NCI-H748 treated with DMSO at 0.1 percent for 48 hours (cell line): ENCODE measurements at regions not wholly inside any gene's neighbourhood (a gene's known extent, or its start where the extent isn't known, plus 50 kb on each side); places are given as distances from the start of the nearest gene placed in this dataset.
A peak's percentile ranks its signal among the peaks of the same experiment; 100 is the strongest.
"Not testable (repeated sequence)": the region's sequence is repeated elsewhere in the genome, so short reads cannot be mapped to it uniquely, and the experiment has no call there.

Experiments
- DNase-seq: peaks from one replicate; lab custom pipeline; 2025; lab: John Stamatoyannopoulos, UW

- no peak for DNase-seq
Measured at GRCh38 chr9:761793-762560, 79.5 kb upstream of the DMRT1 start.

DNA sequence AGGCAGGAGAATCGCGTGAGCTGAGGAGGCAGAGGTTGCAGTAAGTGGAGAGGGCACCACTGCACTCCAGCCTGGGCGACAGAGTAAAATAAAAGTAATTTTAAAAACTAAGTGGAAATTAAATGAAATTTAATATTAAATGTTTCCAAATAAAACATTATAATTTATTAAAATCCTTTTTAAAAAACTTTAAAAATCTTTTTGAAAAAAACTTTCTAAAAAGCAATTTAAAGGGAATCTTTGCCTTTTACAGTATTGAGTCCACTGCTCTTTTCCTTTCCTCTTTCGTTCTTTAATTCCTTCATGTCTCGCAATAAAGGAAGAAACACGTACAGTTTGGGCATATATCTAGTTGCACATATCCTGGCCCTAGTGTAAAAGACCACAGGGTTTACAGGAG is 77.8 kb upstream of the DMRT1 start:
- DNase-seq, result no peak

GRCh38 chr9:764105-764524 is 77.4 kb upstream of the DMRT1 start:
- DNase-seq, result peak; percentile 82

DNA sequence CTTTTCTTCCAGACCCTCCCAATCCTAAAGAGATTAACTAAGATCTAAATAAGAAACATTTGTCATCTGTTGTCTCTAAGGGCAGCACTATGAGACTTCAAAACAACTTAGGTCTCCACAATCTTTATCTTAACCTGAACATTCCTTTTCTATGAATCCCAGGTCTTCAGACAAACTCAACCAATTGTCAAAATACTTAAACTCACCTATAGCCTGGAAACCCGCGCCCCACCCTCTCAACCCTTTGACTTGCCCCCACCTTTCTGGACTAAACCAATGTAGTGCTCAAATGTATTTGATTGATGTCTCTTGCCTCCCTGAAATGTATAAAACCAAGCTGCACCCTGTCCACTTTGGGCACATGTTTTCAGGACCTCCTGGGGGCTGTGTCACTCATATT is 76.5 kb upstream of the DMRT1 start:
- no peak for DNase-seq

DNA sequence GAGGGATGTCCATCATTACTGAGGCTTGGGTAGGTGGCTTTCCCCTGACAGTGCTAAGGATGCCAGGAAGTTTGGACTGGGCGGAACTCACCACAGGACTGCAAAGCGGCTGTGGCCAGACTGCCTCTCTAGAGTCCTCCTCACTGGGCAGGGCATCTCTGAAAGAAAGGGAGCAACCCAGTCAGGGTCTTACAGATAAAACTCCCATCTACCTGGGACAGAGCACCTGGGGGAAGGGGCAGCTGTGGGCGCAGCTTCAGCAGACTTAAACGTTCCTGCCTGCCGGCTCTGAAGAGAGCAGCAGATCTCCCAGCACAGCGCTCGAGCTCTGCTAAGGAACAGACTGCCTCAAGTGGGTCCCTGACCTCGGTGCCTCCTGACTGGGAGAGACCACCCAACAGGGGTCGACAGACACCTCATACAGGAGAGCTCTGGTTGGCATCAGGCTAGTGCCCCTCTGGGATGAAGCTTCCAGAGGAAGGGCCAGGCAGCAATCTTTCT is 74.4 kb upstream of the DMRT1 start:
- not testable (repeated sequence) for DNase-seq

DNA sequence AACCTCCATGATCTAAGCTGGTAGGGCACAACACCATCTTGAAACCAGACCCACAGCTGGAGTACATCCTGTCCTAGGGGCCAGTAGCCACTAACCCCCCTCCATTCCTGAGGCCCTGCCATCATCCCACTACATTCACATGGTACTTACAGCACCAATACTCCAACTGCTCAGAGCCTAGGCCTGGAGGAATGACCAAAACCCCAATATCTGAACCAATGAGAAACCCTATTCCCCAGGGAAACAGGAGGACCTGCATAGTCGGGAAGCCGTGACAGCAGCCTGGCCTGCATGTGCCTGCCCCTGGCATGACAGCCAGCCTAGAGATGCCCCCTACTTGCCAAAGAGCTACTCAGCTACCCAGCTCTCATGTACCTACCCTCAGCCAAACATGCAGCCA is 65.4 kb upstream of the DMRT1 start:
- no peak for DNase-seq

- DNase-seq, result no peak
Measured at GRCh38 chr9:777978-778377, 63.5 kb upstream of the DMRT1 start.

DNA sequence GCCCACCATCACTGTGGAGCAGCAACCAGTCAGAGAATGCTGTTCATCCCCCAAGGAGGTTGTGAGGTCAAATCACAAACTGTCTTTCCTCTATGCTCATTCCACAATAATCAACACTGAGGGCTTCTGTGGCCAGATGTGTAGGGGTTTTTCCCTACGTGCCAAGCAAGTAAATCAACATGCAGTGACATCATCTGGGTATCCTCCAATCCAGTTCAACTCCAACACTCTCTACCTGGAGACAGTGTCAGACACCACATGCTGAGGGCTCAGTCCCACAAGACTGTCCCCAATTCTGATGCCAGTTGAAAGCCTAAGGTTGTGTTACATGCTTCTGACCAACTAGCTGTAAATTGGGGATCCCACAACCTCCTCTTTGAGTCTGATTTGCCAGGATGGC is 57.3 kb upstream of the DMRT1 start:
- DNase-seq, result no peak

GRCh38 chr9:784916-785315 is 56.6 kb upstream of the DMRT1 start:
- no peak for DNase-seq

GRCh38 chr9:785997-786396 is 55.5 kb upstream of the DMRT1 start:
- no peak for DNase-seq

- DNase-seq, result no peak
Measured at GRCh38 chr9:786405-786804, 55.1 kb upstream of the DMRT1 start.

DNA sequence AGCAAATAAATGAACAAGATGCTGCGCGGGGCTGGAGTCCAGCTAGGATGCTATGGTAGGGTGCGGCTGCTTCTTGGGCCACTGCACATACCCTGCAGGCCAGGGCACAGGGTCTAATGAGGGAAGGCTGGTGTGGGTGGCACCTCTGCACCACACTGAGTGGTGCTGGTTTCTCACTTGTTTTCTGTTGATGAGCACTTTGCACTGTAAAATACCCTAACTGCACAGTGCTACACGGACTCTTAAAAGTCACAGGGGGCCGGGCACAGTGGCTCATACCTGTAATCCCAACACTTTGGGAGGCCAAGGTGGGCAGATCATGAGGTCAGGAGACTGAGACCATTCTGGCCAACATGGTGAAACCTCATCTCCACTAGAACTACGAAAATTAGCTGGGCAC is 52.7 kb upstream of the DMRT1 start:
- no peak for DNase-seq
